Spinal cord (tissue), 9 donors: ENCODE measurements at regions not wholly inside any gene's neighbourhood (a gene's known extent, or its start where the extent isn't known, plus 50 kb on each side); places are given as distances from the start of the nearest gene placed in this dataset.

Experiments used
- DNase-seq, 6 donors: peaks; one replicate each; pipeline versions ENCODE4 v3.0.0 to v3.0.0-alpha.2; 2013 to 2015; ENCODE audit warnings: low spot score in 6 of 6, low read depth in 4 of 6
- H3K27ac ChIP-seq: one replicate; pipeline ENCODE4 v1.5.1; 2013; ENCODE audit warnings: low read depth, low read length, control low read depth
- H3K27me3 ChIP-seq: one replicate; pipeline ENCODE4 v1.6.1; 2013; ENCODE audit warnings: low read length; ENCODE audit not compliant: control insufficient read depth, insufficient read depth
- H3K36me3 ChIP-seq: one replicate; pipeline ENCODE4 v1.6.1; 2013; ENCODE audit warnings: low read length; ENCODE audit not compliant: control insufficient read depth, insufficient read depth
- H3K4me1 ChIP-seq: one replicate; pipeline ENCODE4 v1.6.1; 2013; ENCODE audit warnings: low read length; ENCODE audit not compliant: control insufficient read depth, insufficient read depth
- H3K4me3 ChIP-seq: one replicate; pipeline ENCODE4 v1.5.1; 2013; ENCODE audit warnings: low read depth, low read length, control low read depth
- H3K9me3 ChIP-seq: one replicate; pipeline ENCODE4 v1.6.1; 2013; ENCODE audit warnings: low read length; ENCODE audit not compliant: control insufficient read depth, insufficient read depth
- WGBS: methylation state at CpG from one replicate; pipeline ENCODE4 v1.1.5; 2013; ENCODE audit warnings: missing lambda C conversion rate; ENCODE audit not compliant: insufficient coverage; 5-methylcytosine and 5-hydroxymethylcytosine counted together
- donor health status: healthy.

- H3K27ac ChIP-seq = no peak overlapping the region
- no peak overlapping the region for H3K4me3 ChIP-seq
- no peak for DNase-seq
- no peaks in the 10 kb centered on the region for H3K9me3 ChIP-seq
- H3K36me3 ChIP-seq = no peaks in the 10 kb centered on the region
- H3K27me3 ChIP-seq = no peaks in the 10 kb centered on the region
- WGBS = no CpG with 5 or more reads among the region's 2 CpGs
- H3K4me1 ChIP-seq = no peaks in the 10 kb centered on the region
Observed at GRCh38 chr11:95308512-95309035, 77.6 kb upstream of the SESN3 start.

GRCh38 chr11:95307286-95307685 is 76.3 kb upstream of the SESN3 start:
- Histone ChIP-seq H3K36me3 (no peaks in the 10 kb centered on the region), H3K27ac (no peak overlapping the region), H3K27me3 (no peaks in the 10 kb centered on the region), H3K4me1 (no peaks in the 10 kb centered on the region), H3K4me3 (no peak overlapping the region), H3K9me3 (no peaks in the 10 kb centered on the region)
- DNase-seq = no peak
- WGBS = no CpG with 5 or more reads among the region's 1 CpG

GRCh38 chr11:95306801-95307200 is 75.8 kb upstream of the SESN3 start:
- WGBS = no CpG with 5 or more reads among the region's 1 CpG
- no peak for DNase-seq
- Histone ChIP-seq H3K9me3 (no peaks in the 10 kb centered on the region), H3K4me3 (no peak overlapping the region), H3K4me1 (no peaks in the 10 kb centered on the region), H3K36me3 (no peaks in the 10 kb centered on the region), H3K27ac (no peak overlapping the region), H3K27me3 (no peaks in the 10 kb centered on the region)

GRCh38 chr11:95306123-95306522 is 75.1 kb upstream of the SESN3 start:
- no peaks in the 10 kb centered on the region for H3K4me1 ChIP-seq
- 75% methylated on average over 2 of the region's 3 CpGs for WGBS
- no peaks in the 10 kb centered on the region for H3K27me3 ChIP-seq
- H3K36me3 ChIP-seq = no peaks in the 10 kb centered on the region
- H3K27ac ChIP-seq = peak overlapping the region; percentile 6
- no peak for DNase-seq
- H3K9me3 ChIP-seq = no peaks in the 10 kb centered on the region
- H3K4me3 ChIP-seq = no peak overlapping the region

GRCh38 chr11:95305705-95306104 is 74.7 kb upstream of the SESN3 start:
- WGBS = 33% methylated on average over 1 of the region's 3 CpGs
- Histone ChIP-seq H3K4me1 (no peaks in the 10 kb centered on the region), H3K36me3 (no peaks in the 10 kb centered on the region), H3K27ac (peak overlapping the region; percentile 6), H3K27me3 (no peaks in the 10 kb centered on the region), H3K9me3 (no peaks in the 10 kb centered on the region), H3K4me3 (no peak overlapping the region)
- no peak for DNase-seq

GRCh38 chr11:95304777-95305176 is 73.8 kb upstream of the SESN3 start:
- no CpG with 5 or more reads among the region's 1 CpG for WGBS
- H3K4me3 ChIP-seq = no peak overlapping the region
- H3K27ac ChIP-seq = no peak overlapping the region
- no peaks in the 10 kb centered on the region for H3K9me3 ChIP-seq
- no peak for DNase-seq
- H3K4me1 ChIP-seq = no peaks in the 10 kb centered on the region
- H3K36me3 ChIP-seq = no peaks in the 10 kb centered on the region
- H3K27me3 ChIP-seq = no peaks in the 10 kb centered on the region

GRCh38 chr11:95302211-95302610 is 71.2 kb upstream of the SESN3 start:
- DNase-seq = no peak
- H3K36me3 ChIP-seq = no peaks in the 10 kb centered on the region
- no peaks in the 10 kb centered on the region for H3K27me3 ChIP-seq
- H3K4me3 ChIP-seq = no peak overlapping the region
- peaks cover 5% of the 10 kb centered on the region for H3K4me1 ChIP-seq
- H3K27ac ChIP-seq = no peak overlapping the region
- H3K9me3 ChIP-seq = no peaks in the 10 kb centered on the region
- WGBS = no CpG with 5 or more reads among the region's 4 CpGs

- Histone ChIP-seq H3K4me1 (peaks cover 5% of the 10 kb centered on the region), H3K4me3 (no peak overlapping the region), H3K9me3 (no peaks in the 10 kb centered on the region), H3K36me3 (no peaks in the 10 kb centered on the region), H3K27me3 (no peaks in the 10 kb centered on the region), H3K27ac (no peak overlapping the region)
- no CpG with 5 or more reads among the region's 4 CpGs for WGBS
- DNase-seq = no peak
Observed at GRCh38 chr11:95301474-95301873, 70.5 kb upstream of the SESN3 start.

- WGBS = 41% methylated on average over 4 of the region's 9 CpGs
- Histone ChIP-seq H3K36me3 (no peaks in the 10 kb centered on the region), H3K27ac (no peak overlapping the region), H3K27me3 (no peaks in the 10 kb centered on the region), H3K9me3 (no peaks in the 10 kb centered on the region), H3K4me3 (no peak overlapping the region), H3K4me1 (peaks cover 14% of the 10 kb centered on the region)
- peak in 1 of 6 donors; percentile 56 for DNase-seq
Observed at GRCh38 chr11:95299078-95299679, 68.2 kb upstream of the SESN3 start.

- Histone ChIP-seq H3K36me3 (no peaks in the 10 kb centered on the region), H3K27me3 (no peaks in the 10 kb centered on the region), H3K4me1 (peaks cover 14% of the 10 kb centered on the region), H3K4me3 (no peak overlapping the region), H3K27ac (no peak overlapping the region), H3K9me3 (no peaks in the 10 kb centered on the region)
- 53% methylated on average over 1 of the region's 1 CpG for whole genome bisulfite sequencing
- peak in 1 of 6 donors; percentile 78 for DNase-seq
Observed at GRCh38 chr11:95297680-95298452, 66.9 kb upstream of the SESN3 start.
